COLO829 (cell line): ENCODE measurements at regions not wholly inside any gene's neighbourhood (a gene's known extent, or its start where the extent isn't known, plus 50 kb on each side); places are given as distances from the start of the nearest gene placed in this dataset.

Experiments used
- DNase-seq: peaks from one replicate; pipeline ENCODE4 v3.0.0; 2012; ENCODE audit warnings: low spot score

GRCh38 chr5:88487066-88487465, 218.4 kb upstream of the TMEM161B start:
- no peak for DNase-seq

DNA sequence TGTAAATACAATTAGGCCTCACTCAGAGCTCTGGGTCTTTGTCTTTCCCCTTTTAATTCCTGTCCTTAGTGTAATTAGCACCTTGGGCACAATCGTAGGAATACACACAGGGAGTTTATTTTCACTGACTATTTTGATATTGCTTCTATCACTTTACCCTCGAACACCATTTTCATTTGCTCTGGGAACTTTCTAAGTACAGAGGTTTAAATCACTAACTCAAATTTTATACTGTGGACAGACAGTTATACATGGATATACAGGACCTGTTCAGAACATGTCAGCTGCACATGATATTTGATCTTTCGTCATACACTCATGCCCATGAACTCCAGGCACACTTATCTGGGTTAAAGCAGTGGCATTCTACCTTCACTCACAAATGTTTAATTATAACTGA, 217.8 kb upstream of the TMEM161B start:
- no peak for DNase-seq

- no peak for DNase-seq
Observed at GRCh38 chr5:88485531-88485930, 216.9 kb upstream of the TMEM161B start.

DNA sequence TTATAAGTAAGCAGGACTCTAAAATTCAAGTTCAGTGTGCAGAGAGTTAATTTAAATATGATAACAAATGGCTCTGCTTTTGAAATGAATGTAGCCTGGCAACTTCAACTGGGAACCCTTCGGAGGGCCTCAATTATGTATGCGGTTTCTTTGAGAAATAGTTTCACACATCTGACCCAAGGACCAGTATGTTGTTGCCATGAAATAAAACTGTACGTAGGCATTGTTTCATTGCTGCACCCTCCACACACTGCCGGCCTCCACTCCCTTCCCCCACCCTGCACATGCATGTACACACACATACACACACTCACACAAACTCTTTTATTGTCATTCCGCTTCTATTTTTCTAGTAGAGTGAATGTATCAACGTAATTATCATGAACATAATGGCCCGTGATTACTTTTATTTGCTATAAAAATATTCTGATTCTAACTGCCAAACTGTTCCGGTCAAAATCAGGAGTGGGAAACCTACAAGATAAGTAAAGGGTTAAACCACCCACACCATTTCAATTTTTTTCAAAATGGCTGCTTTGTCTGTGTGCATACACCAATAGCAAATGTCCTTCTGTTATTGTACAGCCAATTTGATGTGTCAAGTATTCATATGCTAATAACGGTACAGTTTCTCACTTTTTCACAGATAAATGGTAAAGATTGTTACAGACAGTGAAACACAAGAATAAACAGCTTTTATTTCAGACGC, 215.5 kb upstream of the TMEM161B start:
- DNase-seq, result no peak

GRCh38 chr5:88480801-88481499, 212.3 kb upstream of the TMEM161B start:
- no peak for DNase-seq

DNA sequence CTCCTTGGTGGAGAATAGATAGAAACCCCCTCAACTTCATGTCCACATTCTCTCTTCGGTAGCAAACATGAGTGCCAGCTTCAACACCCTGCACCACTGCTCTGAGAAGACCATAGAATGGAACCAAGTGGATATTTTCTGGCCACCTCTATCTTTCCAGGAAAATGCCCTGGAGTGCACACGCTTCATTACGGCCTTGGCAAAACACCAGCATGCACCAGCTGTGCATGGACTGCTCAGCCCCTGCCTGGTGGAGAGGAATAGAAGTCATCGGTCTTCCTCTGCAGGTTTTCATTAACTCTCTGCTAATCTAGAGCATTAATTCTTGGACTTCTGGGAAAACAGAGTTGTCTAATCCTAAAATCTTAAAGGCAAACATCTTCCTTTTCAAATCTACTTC, 211.6 kb upstream of the TMEM161B start:
- no peak for DNase-seq

DNA sequence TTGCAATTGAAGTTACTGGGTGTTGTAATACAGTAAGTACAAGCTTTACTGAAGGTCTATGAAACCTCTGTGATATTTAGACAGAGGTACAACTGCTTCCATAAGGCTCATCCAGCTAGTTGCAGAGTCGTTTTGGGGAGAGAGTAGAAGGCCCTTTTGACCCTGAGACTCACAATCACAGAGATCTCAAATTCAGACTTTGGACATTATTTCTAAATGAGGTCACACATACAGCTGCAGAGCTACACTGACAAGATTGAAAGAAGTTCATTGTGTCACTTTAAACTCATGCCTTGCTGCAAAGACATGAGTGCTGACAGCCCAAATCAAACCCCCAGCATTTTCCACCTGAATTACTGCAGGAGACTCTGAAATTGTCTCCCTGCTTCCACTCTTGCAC, 205.9 kb upstream of the TMEM161B start:
- DNase-seq, result peak; percentile 9

GRCh38 chr5:88470745-88471144, 202.1 kb upstream of the TMEM161B start:
- DNase-seq, result no peak

GRCh38 chr5:88459971-88460370, 191.3 kb upstream of the TMEM161B start:
- DNase-seq, result no peak

GRCh38 chr5:88452820-88453219, 184.2 kb upstream of the TMEM161B start:
- DNase-seq, result no peak

- DNase-seq, result no peak
Observed at GRCh38 chr5:88450239-88450638, 181.6 kb upstream of the TMEM161B start.

DNA sequence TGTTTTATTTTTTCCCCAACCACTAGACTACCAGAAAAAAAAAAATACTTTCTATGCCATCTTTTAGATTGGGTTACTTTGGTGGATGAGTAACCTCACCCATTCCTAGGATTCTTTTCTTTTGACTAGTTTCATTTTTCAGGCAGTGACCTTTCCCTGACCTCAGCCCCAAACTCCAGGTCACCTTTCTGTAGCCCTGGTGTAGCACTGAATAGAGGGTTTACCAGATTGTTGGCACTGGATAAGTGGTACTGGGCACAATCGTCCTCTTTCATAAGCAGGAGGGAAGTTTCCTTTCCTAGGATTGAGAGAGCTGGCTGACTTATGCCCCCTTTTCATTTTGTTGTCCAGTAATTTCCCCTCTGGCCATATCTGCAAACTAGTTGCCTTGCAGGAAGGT, 169.4 kb upstream of the TMEM161B start:
- peak; percentile 85 for DNase-seq

DNA sequence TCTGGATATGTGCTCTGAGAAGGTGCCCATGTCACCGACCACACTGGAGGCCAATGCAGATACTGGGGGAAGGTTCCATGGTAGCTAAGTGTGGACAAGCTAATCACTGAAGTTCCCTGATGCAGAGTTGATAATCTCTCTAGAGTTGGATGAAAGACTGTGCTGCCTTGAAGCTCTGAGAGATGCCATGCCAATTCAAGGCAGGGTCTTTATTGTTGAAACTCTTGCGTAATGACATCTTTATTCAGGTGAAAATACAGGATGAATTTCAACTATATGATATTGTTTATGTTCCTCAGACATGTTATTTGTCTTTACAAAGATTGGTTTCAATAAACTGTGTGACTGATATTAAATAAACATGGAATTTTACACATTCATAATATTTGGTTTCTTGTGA, 167.6 kb upstream of the TMEM161B start:
- DNase-seq, result no peak

GRCh38 chr5:88428633-88429032, 160.0 kb upstream of the TMEM161B start:
- no peak for DNase-seq

DNA sequence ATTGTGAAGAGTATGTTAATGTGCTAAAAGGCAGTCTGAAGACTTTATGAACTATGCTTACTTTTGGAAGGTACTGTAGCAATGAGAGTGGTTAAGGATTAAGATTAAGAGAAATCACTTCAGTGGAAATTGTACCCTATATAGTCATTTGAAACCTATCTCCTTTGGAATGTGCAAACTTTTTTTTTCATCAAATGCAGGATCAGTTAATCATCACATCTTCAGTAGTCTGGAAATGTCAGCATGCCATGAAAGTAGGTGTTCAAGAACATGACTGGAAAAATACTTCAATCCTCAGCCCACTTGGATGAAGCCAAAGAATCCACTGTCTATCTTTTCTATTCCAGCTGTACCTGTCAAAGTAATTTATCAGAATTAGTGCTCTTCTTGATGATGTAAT, 157.8 kb upstream of the TMEM161B start:
- no peak for DNase-seq

GRCh38 chr5:88425124-88425523, 156.5 kb upstream of the TMEM161B start:
- DNase-seq, result no peak

DNA sequence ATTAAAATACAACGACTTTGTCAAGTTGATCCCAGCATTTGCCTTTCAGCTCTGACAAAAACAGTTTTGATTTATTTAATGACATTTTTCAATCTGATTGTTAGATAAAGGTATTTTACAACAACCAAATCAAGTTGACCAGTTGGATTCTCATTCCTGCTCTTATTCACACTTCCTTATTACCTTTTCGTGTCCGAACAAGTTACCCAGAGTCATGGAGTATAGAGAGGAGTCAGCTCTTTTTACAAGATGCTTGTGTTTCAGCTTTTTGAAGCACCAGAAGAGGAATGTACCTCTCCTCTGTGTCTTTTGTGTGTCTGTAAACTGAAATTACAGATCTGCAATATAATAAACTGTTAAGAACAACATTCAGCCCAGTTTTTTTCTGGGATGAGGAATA, 151.3 kb upstream of the TMEM161B start:
- no peak for DNase-seq

DNA sequence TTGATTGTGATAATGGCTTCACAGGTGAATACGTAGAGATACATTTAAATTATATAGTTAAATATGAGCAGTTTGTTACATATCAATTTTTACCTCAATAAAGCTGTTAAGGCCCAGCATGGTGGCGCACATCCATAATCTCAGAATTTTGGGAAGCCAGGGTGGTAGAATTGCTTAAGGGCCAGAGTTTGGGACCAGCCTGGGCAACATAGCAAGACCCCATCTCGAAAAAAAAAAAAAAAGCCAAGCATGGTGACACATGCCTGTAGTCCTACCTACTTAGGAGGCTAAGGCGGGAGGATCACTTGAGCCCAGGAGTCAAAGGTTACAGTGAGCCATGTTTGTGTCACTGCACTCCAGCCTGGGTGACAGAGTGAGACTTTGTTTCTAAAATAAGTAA, 138.7 kb upstream of the TMEM161B start:
- DNase-seq, result no peak

- DNase-seq, result no peak
Observed at GRCh38 chr5:88405783-88406182, 137.1 kb upstream of the TMEM161B start.

GRCh38 chr5:88404405-88404804, 135.8 kb upstream of the TMEM161B start:
- no peak for DNase-seq

DNA sequence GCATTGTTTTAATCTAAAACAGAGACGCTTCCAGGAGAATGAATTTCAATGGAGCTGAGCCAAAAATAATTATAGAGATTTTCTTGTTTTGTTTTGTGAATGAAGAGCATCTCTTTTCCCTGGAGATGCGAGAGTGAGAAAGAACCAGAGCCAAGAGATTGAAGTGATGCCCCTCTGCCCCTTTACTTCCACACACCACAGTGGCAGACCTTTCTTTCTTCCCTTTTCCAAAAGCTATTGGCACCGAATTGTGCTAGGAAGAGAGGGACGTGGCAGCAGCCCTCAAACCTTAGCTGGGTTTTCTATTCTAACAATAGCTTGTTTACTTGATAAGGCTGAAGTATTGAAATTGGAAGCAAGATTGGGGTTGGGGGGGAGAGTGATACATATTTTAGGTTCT, 133.0 kb upstream of the TMEM161B start:
- no peak for DNase-seq

- DNase-seq, result no peak
Observed at GRCh38 chr5:88401228-88401627, 132.6 kb upstream of the TMEM161B start.

DNA sequence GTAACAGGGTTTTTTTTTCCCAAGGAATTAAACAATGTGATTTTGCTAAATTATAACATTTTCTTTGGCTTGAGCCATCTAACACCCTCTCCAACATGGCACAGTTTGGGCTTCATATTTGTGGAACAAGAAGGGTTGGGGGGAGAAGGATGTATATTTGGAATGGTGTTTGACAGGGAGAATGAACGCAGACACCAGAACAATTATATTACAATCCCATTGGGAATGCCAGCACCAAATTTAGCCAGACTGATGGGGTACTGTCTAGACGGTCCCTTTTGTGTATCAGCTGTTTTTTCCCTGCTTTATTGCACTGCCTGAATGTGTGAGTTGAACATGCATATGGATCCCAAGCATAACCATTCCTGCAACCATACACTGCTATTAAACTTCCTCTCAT, 130.9 kb upstream of the TMEM161B start:
- DNase-seq, result no peak

GRCh38 chr5:88398316-88398715, 129.7 kb upstream of the TMEM161B start:
- no peak for DNase-seq
